ENCODE measurements at regions not wholly inside any gene's neighbourhood (a gene's known extent, or its start where the extent isn't known, plus 50 kb on each side); places are given as distances from the start of the nearest gene placed in this dataset.

DNA sequence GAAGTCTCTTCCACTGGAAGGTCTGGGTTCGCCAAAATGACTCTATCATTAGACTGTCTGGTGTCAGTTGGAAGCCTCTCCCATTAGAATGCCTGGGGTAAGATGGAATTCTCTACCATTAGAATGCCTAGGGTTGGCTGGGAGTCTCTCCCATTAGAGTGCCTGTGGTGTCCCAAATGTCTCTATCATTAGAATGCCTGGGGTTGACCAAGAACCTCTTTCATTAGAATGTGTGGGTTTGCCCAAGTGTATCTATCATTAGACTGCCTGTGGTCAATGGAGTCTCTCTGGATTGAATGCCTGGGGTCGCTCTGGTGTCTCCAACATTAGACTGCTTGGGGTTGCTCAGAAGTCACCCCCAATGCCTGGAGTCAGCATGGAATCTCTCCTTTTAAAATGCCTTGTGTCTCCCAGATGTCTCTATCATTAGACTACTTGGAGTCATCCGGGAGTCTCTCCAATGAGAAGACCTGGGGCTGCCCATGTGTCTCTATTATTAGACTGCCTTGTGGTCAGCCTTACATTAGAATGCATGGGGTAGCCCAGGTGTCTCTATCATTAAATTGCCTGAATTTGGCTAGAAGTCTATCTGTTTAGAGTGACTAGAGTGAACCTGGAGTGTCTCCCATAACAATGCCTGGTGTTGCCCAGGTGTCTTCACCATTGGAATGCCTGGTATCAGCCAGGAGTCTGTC is 1518.4 kb downstream of the UQCRFS1 start:
- TF ChIP-seq, protein P1, sequence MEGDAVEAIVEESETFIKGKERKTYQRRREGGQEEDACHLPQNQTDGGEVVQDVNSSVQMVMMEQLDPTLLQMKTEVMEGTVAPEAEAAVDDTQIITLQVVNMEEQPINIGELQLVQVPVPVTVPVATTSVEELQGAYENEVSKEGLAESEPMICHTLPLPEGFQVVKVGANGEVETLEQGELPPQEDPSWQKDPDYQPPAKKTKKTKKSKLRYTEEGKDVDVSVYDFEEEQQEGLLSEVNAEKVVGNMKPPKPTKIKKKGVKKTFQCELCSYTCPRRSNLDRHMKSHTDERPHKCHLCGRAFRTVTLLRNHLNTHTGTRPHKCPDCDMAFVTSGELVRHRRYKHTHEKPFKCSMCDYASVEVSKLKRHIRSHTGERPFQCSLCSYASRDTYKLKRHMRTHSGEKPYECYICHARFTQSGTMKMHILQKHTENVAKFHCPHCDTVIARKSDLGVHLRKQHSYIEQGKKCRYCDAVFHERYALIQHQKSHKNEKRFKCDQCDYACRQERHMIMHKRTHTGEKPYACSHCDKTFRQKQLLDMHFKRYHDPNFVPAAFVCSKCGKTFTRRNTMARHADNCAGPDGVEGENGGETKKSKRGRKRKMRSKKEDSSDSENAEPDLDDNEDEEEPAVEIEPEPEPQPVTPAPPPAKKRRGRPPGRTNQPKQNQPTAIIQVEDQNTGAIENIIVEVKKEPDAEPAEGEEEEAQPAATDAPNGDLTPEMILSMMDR (IDR thresholded peaks at IDR 0.05; ENCODE audit: insufficient read depth, low read length), result no peak
- TF ChIP-seq GABPA (IDR thresholded peaks at IDR 0.05; ENCODE audit: low read depth), result no peak
- TF ChIP-seq, protein P2, sequence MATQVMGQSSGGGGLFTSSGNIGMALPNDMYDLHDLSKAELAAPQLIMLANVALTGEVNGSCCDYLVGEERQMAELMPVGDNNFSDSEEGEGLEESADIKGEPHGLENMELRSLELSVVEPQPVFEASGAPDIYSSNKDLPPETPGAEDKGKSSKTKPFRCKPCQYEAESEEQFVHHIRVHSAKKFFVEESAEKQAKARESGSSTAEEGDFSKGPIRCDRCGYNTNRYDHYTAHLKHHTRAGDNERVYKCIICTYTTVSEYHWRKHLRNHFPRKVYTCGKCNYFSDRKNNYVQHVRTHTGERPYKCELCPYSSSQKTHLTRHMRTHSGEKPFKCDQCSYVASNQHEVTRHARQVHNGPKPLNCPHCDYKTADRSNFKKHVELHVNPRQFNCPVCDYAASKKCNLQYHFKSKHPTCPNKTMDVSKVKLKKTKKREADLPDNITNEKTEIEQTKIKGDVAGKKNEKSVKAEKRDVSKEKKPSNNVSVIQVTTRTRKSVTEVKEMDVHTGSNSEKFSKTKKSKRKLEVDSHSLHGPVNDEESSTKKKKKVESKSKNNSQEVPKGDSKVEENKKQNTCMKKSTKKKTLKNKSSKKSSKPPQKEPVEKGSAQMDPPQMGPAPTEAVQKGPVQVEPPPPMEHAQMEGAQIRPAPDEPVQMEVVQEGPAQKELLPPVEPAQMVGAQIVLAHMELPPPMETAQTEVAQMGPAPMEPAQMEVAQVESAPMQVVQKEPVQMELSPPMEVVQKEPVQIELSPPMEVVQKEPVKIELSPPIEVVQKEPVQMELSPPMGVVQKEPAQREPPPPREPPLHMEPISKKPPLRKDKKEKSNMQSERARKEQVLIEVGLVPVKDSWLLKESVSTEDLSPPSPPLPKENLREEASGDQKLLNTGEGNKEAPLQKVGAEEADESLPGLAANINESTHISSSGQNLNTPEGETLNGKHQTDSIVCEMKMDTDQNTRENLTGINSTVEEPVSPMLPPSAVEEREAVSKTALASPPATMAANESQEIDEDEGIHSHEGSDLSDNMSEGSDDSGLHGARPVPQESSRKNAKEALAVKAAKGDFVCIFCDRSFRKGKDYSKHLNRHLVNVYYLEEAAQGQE (IDR thresholded peaks at IDR 0.05; ENCODE audit: insufficient replicate concordance, low read depth), result no peak
- TF ChIP-seq POLR2AphosphoS5 (IDR thresholded peaks at IDR 0.05; ENCODE audit: low read depth), result no peak
- TF ChIP-seq SPI1 (IDR thresholded peaks at IDR 0.05; ENCODE audit: borderline replicate concordance, low read depth), result no peak
